HG03139 (cell line): ENCODE measurements at regions not wholly inside any gene's neighbourhood (a gene's known extent, or its start where the extent isn't known, plus 50 kb on each side); places are given as distances from the start of the nearest gene placed in this dataset.

Experiments used
- ATAC-seq: cut with Tn5 transposase; IDR thresholded peaks from one replicate; pipeline ENCODE4 v1.9.1; 2021; ENCODE audit not compliant: unreplicated experiment

GRCh38 chr4:54793856-54794422 lies 136.2 kb downstream of the KIT start:
- ATAC-seq = no peak
